Naive thymus-derived CD4-positive, alpha-beta T cell (primary cell): ENCODE measurements at regions not wholly inside any gene's neighbourhood (a gene's known extent, or its start where the extent isn't known, plus 50 kb on each side); places are given as distances from the start of the nearest gene placed in this dataset.

Experiments used
- ATAC-seq: fragments of 150-1000 bp; cut with Tn5 transposase; 2 replicates; pipeline ENCODE4 v1.10.0; 2021; ENCODE audit warnings: mild to moderate bottlenecking, moderate library complexity
- CTCF ChIA-PET: fragments of 350-600 bp; sonication (Branson Sonifier 250); formaldehyde crosslinking; loops from one replicate; lab custom pipeline; 2021; ENCODE audit warnings: antibody characterized with exemption; lab: Charles Lee
- POLR2A ChIA-PET: fragments of 350-600 bp; sonication (Branson Sonifier 250); formaldehyde crosslinking; loops from one replicate; lab custom pipeline; 2021; ENCODE audit warnings: antibody characterized with exemption, inconsistent platforms; lab: Charles Lee
- DNase-seq, 9 donors: peaks; one replicate each; pipeline versions ENCODE4 v3.0.0 to v3.0.0-alpha.2; 2020 to 2022; ENCODE audit warnings: mixed read lengths in 1 of 9
- H3K27ac ChIP-seq: one replicate; pipeline ENCODE4 v1.7.0; 2013; ENCODE audit warnings: mild to moderate bottlenecking, low read depth, low read length, moderate library complexity
- H3K27me3 ChIP-seq, 2 donors: one replicate each; pipeline ENCODE4 v1.7.0; 2013; ENCODE audit warnings: low read length in 2 of 2, mild to moderate bottlenecking in 2 of 2, moderate library complexity in 2 of 2; ENCODE audit not compliant: control insufficient read depth in 2 of 2, insufficient read depth in 2 of 2
- H3K36me3 ChIP-seq, 3 experiments: 1 replicate in 2 of 3; 2 replicates in 1 of 3; pipeline ENCODE4 v1.7.0; 2013; ENCODE audit warnings: low read length in 3 of 3, mild to moderate bottlenecking in 3 of 3, moderate library complexity in 1 of 3; ENCODE audit not compliant: insufficient read depth in 3 of 3, control insufficient read depth in 2 of 3
- H3K4me1 ChIP-seq, 2 donors: one replicate each; pipeline ENCODE4 v1.7.0; 2013; ENCODE audit warnings: low read length in 2 of 2, mild to moderate bottlenecking in 2 of 2, moderate library complexity in 1 of 2; ENCODE audit not compliant: control insufficient read depth in 2 of 2, insufficient read depth in 2 of 2
- H3K4me3 ChIP-seq: 2 replicates; pipeline ENCODE4 v1.7.0; 2013; ENCODE audit warnings: mild to moderate bottlenecking, low read length
- H3K9me3 ChIP-seq, 3 experiments: 1 replicate in 2 of 3; 2 replicates in 1 of 3; pipeline ENCODE4 v1.7.0; 2013; ENCODE audit warnings: low read length in 3 of 3; ENCODE audit not compliant: control insufficient read depth in 2 of 3
- H3K27ac Mint-ChIP-seq, 9 donors: one replicate each; pipeline ENCODE4 v1.8.0; 2020 to 2022; ENCODE audit warnings: mixed read lengths in 9 of 9, mild to moderate bottlenecking in 8 of 9, moderate library complexity in 5 of 9, inconsistent platforms in 2 of 9
- H3K27me3 Mint-ChIP-seq, 5 donors: one replicate each; pipeline ENCODE4 v1.8.0; 2021 to 2022; ENCODE audit warnings: mixed read lengths in 5 of 5, mild to moderate bottlenecking in 1 of 5
- H3K36me3 Mint-ChIP-seq, 5 donors: one replicate each; pipeline ENCODE4 v1.8.0; 2020 to 2022; ENCODE audit warnings: mixed read lengths in 5 of 5, mild to moderate bottlenecking in 3 of 5, inconsistent platforms in 1 of 5
- H3K4me1 Mint-ChIP-seq, 7 donors: one replicate each; pipeline ENCODE4 v1.8.0; 2020 to 2022; ENCODE audit warnings: mixed read lengths in 7 of 7, mild to moderate bottlenecking in 3 of 7, inconsistent platforms in 1 of 7
- H3K4me3 Mint-ChIP-seq, 10 donors: one replicate each; pipeline ENCODE4 v1.8.0; 2020 to 2022; ENCODE audit warnings: mild to moderate bottlenecking in 10 of 10, mixed read lengths in 10 of 10, moderate library complexity in 6 of 10, inconsistent platforms in 2 of 10
- H3K9me3 Mint-ChIP-seq, 11 donors: one replicate each; pipeline ENCODE4 v1.8.0; 2020 to 2022; ENCODE audit warnings: mixed read lengths in 11 of 11, mild to moderate bottlenecking in 4 of 11, inconsistent platforms in 1 of 11, moderate library complexity in 1 of 11
- intact Hi-C, 2 donors: fragments of 100-400 bp; cut with micrococcal nuclease; formaldehyde crosslinking; loops; one replicate each; pipeline ENCODE4 v1.15.1; 2023

DNA sequence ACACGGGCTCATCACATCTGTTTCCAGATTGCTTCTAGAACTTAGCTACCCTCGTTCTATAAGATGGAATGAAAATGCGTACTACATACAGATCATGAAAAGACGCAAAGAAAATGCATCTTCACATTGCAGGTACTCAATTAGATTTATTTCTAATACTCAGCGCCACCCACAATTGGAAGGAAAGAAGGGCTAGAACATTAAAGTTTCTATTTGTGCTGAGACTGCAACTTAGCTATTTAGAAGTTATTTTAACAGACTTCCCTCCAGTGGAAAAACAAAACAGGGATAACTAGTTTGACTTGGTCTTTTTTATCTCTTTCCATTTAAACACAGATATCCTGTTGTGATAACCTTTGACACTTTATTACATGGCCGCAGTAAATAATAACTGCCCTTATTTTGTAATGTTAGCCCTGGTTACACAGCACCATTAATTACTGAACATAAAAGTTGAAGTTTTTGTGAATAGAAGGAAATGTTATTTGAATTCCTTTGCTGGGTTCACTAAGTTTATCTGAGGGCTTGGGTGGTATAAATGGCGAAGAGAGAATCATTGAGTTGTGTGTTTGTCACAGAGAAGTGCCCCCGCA lies 86.9 kb upstream of the SLC25A26 start:
- H3K4me1 ChIP-seq: no peaks in the 10 kb centered on the region
- ATAC-seq: no peak
- Mint-ChIP-seq H3K27me3 (peaks cover 0 to 12% (median 2%) of the 10 kb centered on the region in 5 donors), H3K4me3 (no peak overlapping the region), H3K9me3 (no peaks in the 10 kb centered on the region), H3K27ac (no peak overlapping the region), H3K4me1 (peaks cover 0 to 4% (median 0%) of the 10 kb centered on the region in 7 donors), H3K36me3 (no peaks in the 10 kb centered on the region)
- H3K27me3 ChIP-seq: no peaks in the 10 kb centered on the region
- no peaks in the 10 kb centered on the region for H3K9me3 ChIP-seq
- no peak overlapping the region for H3K4me3 ChIP-seq
- CTCF ChIA-PET: no interaction called here
- intact Hi-C loops: no loop called here
- no peak overlapping the region for H3K27ac ChIP-seq
- POLR2A ChIA-PET: no interaction called here
- no peaks in the 10 kb centered on the region for H3K36me3 ChIP-seq
- no peak for DNase-seq

- Histone ChIP-seq H3K4me1 (no peaks in the 10 kb centered on the region), H3K36me3 (no peaks in the 10 kb centered on the region), H3K27me3 (no peaks in the 10 kb centered on the region), H3K9me3 (no peaks in the 10 kb centered on the region), H3K4me3 (no peak overlapping the region), H3K27ac (no peak overlapping the region)
- CTCF ChIA-PET: no interaction called here
- Mint-ChIP-seq H3K27ac (no peak overlapping the region), H3K36me3 (no peaks in the 10 kb centered on the region), H3K4me1 (no peaks in the 10 kb centered on the region), H3K27me3 (peaks cover 0 to 11% (median 2%) of the 10 kb centered on the region in 5 donors), H3K9me3 (no peaks in the 10 kb centered on the region), H3K4me3 (no peak overlapping the region)
- intact Hi-C loops: no loop called here
- POLR2A ChIA-PET: no interaction called here
- ATAC-seq (no peak), DNase-seq (no peak)
Observed at GRCh38 chr3:66133050-66133757, 87.6 kb upstream of the SLC25A26 start.

DNA sequence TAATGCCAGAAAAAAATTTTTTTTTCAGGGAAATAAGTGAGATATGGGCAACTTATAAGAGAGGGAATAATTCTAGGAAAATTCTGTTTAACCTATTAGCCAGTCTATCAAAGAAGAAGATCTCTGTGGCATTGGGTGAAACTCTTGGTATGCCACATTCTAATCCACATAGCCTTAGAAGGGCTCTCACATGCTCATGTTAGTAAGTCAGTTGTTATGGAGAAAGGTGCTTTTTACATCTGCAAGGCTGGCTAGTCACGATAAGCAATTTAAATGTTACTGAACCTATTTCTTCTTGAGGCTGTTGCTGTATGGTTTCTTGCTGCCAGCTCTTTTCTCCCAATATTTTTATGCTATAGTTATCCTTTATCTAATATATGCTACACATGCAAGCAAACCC lies 89.9 kb upstream of the MAGI1 start:
- no peak overlapping the region for H3K4me3 ChIP-seq
- H3K27me3 Mint-ChIP-seq: peaks cover 0 to 8% (median 2%) of the 10 kb centered on the region in 5 donors
- H3K4me1 Mint-ChIP-seq: no peaks in the 10 kb centered on the region
- CTCF ChIA-PET: no interaction called here
- no peaks in the 10 kb centered on the region for H3K4me1 ChIP-seq
- DNase-seq (no peak), ATAC-seq (no peak)
- POLR2A ChIA-PET: no interaction called here
- H3K9me3 Mint-ChIP-seq: no peaks in the 10 kb centered on the region
- no peaks in the 10 kb centered on the region for H3K36me3 Mint-ChIP-seq
- H3K27ac ChIP-seq: no peak overlapping the region
- intact Hi-C loops: no loop called here
- H3K36me3 ChIP-seq: no peaks in the 10 kb centered on the region
- H3K4me3 Mint-ChIP-seq: no peak overlapping the region
- H3K27me3 ChIP-seq: no peaks in the 10 kb centered on the region
- no peaks in the 10 kb centered on the region for H3K9me3 ChIP-seq
- H3K27ac Mint-ChIP-seq: no peak overlapping the region

DNA sequence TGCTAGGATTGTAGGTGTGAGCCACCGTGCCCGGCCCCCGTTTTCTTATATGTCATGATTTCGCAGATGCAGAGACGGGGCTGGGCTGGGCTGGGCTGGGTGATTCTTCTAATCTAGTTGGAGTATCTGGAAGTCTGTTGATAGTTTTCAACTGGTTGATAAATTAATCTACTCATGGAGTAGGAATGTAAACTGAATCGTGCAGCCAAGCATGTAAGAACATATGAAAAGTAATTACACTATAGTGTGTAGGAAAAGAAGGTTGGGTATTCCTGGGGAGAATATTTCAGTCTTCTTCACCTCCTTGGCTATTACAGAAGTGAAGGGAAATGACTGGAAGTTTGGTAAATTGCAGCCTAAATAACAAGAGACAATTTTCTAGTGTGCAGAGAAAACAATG lies 82.6 kb upstream of the MAGI1 start:
- H3K36me3 ChIP-seq: no peaks in the 10 kb centered on the region
- POLR2A ChIA-PET: no interaction called here
- Mint-ChIP-seq H3K27ac (no peak overlapping the region), H3K9me3 (peaks cover 0 to 1% (median 0%) of the 10 kb centered on the region in 11 donors), H3K36me3 (no peaks in the 10 kb centered on the region), H3K4me1 (no peaks in the 10 kb centered on the region), H3K27me3 (peaks cover 0 to 19% (median 4%) of the 10 kb centered on the region in 5 donors), H3K4me3 (no peak overlapping the region)
- H3K27ac ChIP-seq: no peak overlapping the region
- CTCF ChIA-PET: no interaction called here
- ATAC-seq: no peak
- intact Hi-C loops: no loop called here
- no peak for DNase-seq
- no peaks in the 10 kb centered on the region for H3K27me3 ChIP-seq
- H3K4me1 ChIP-seq: no peaks in the 10 kb centered on the region
- no peak overlapping the region for H3K4me3 ChIP-seq
- no peaks in the 10 kb centered on the region for H3K9me3 ChIP-seq

GRCh38 chr3:66115858-66116654 lies 77.3 kb upstream of the MAGI1 start:
- POLR2A ChIA-PET: no interaction called here

DNA sequence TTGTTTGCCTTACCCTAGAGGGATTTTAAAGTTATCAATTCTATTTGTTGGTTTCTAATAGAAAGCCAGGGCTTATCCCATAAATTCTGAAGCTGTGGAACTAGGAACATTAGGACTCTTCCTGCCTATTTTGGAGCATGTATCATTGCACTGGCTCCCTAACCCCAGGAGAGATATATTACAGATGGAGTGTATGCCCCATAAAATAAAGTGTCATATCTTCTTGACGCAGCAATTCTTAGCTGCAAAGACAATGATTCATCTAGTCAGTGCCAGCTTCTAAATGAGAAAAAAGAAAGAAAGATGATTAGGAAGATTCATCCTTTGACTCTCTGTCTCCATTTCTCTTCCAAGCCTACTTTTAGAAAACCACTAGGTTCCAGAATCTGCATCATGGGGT lies 74.8 kb upstream of the MAGI1 start:
- Histone ChIP-seq H3K4me3 (no peak overlapping the region), H3K36me3 (no peaks in the 10 kb centered on the region), H3K27me3 (no peaks in the 10 kb centered on the region), H3K27ac (no peak overlapping the region), H3K9me3 (no peaks in the 10 kb centered on the region), H3K4me1 (no peaks in the 10 kb centered on the region)
- intact Hi-C loops: no loop called here
- ATAC-seq: no peak
- Mint-ChIP-seq H3K36me3 (no peaks in the 10 kb centered on the region), H3K4me1 (peaks cover 0 to 1% (median 0%) of the 10 kb centered on the region in 7 donors), H3K27ac (no peak overlapping the region), H3K27me3 (peaks cover 2 to 18% (median 12%) of the 10 kb centered on the region in 5 donors), H3K4me3 (no peak overlapping the region), H3K9me3 (no peaks in the 10 kb centered on the region)
- DNase-seq: no peak
- CTCF ChIA-PET: no interaction called here
- POLR2A ChIA-PET: no interaction called here

More at GRCh38 chr3:66115858-66116654, 77.3 kb upstream of the MAGI1 start:
- no peaks in the 10 kb centered on the region for H3K9me3 ChIP-seq
- H3K27ac ChIP-seq: no peak overlapping the region
- no peak for ATAC-seq
- H3K4me1 ChIP-seq: no peaks in the 10 kb centered on the region
- intact Hi-C loops: no loop called here
- no peaks in the 10 kb centered on the region for H3K36me3 ChIP-seq
- no peaks in the 10 kb centered on the region for H3K9me3 Mint-ChIP-seq
- H3K27ac Mint-ChIP-seq: no peak overlapping the region
- H3K36me3 Mint-ChIP-seq: no peaks in the 10 kb centered on the region
- H3K4me3 ChIP-seq: no peak overlapping the region
- no peak for DNase-seq
- no peaks in the 10 kb centered on the region for H3K4me1 Mint-ChIP-seq
- CTCF ChIA-PET: no interaction called here
- H3K27me3 Mint-ChIP-seq: peaks cover 0 to 14% (median 5%) of the 10 kb centered on the region in 5 donors
- no peaks in the 10 kb centered on the region for H3K27me3 ChIP-seq
- H3K4me3 Mint-ChIP-seq: no peak overlapping the region
